OCI-LY7 (cell line): ENCODE measurements at regions not wholly inside any gene's neighbourhood (a gene's known extent, or its start where the extent isn't known, plus 50 kb on each side); places are given as distances from the start of the nearest gene placed in this dataset.

Experiments used
- BruUV-seq: library from RNA; stranded (reverse); fragments of 400-500 nt; replicated peaks from 2 replicates; lab custom pipeline; 2021; lab: Mats Ljungman, UMichigan
- CTCF ChIA-PET: fragments of 300-600 bp; sonication (Branson Sonifier 250); formaldehyde crosslinking; loops from one replicate; lab custom pipeline; 2022; ENCODE audit warnings: antibody characterized with exemption; ENCODE audit not compliant: unreplicated experiment; lab: Charles Lee
- POLR2A ChIA-PET: fragments of 300-600 bp; sonication (Branson Sonifier 250); formaldehyde crosslinking; loops from one replicate; lab custom pipeline; 2022; ENCODE audit warnings: antibody characterized with exemption; lab: Charles Lee
- DNase-seq: peaks from one replicate; pipeline ENCODE4 v3.0.0-alpha.2; 2015; ENCODE audit warnings: low spot score
- H2AFZ ChIP-seq: fragments of 200-600 bp; sonication (generic), shearing (Covaris generic); 2 replicates; pipeline ENCODE4 v1.6.1; 2014; ENCODE audit warnings: mild to moderate bottlenecking, antibody characterized with exemption, low read length, moderate library complexity
- H3K27ac ChIP-seq: fragments of 200-600 bp; sonication (generic); 2 replicates; pipeline ENCODE4 v1.5.1; 2014; ENCODE audit warnings: mixed run types, low read depth, mild to moderate bottlenecking, moderate library complexity, low read length, inconsistent platforms; ENCODE audit not compliant: poor library complexity, severe bottlenecking
- H3K36me3 ChIP-seq: fragments of 200-600 bp; sonication (generic); 2 replicates; pipeline ENCODE4 v1.6.1; 2014; ENCODE audit warnings: mild to moderate bottlenecking, antibody characterized with exemption, low read length, moderate library complexity, mixed read lengths; ENCODE audit not compliant: insufficient read depth
- H3K4me1 ChIP-seq: fragments of 200-600 bp; sonication (generic); 2 replicates; pipeline ENCODE4 v1.5.1; 2014; ENCODE audit warnings: mild to moderate bottlenecking, low read length; ENCODE audit not compliant: insufficient read depth, poor library complexity, severe bottlenecking
- H3K4me2 ChIP-seq: fragments of 200-600 bp; sonication (generic); 2 replicates; pipeline ENCODE4 v1.6.1; 2014; ENCODE audit warnings: mild to moderate bottlenecking, low read length
- H3K4me3 ChIP-seq: fragments of 200-600 bp; sonication (generic); 2 replicates; pipeline ENCODE4 v1.5.1; 2014; ENCODE audit warnings: mild to moderate bottlenecking, low read depth, low read length; ENCODE audit not compliant: poor library complexity, severe bottlenecking
- H3K79me2 ChIP-seq: fragments of 200-600 bp; sonication (generic); 2 replicates; pipeline ENCODE4 v1.6.1; 2016; ENCODE audit warnings: low read depth, mild to moderate bottlenecking, low read length, moderate library complexity, mixed read lengths; ENCODE audit not compliant: insufficient read depth
- H3K9me2 ChIP-seq: fragments of 200-600 bp; sonication (generic); 2 replicates; pipeline ENCODE4 v1.6.1; 2016; ENCODE audit warnings: mild to moderate bottlenecking, low read length, mixed read lengths; ENCODE audit not compliant: insufficient read depth
- H3K9me3 ChIP-seq: fragments of 200-600 bp; sonication (generic); 2 replicates; pipeline ENCODE4 v1.6.1; 2014; ENCODE audit warnings: mild to moderate bottlenecking, mixed run types, low read length, mixed read lengths
- H4K20me1 ChIP-seq: fragments of 200-600 bp; sonication (generic); 2 replicates; pipeline ENCODE4 v1.6.1; 2014; ENCODE audit warnings: mild to moderate bottlenecking, antibody characterized with exemption, low read length, moderate library complexity, mixed read lengths; ENCODE audit not compliant: insufficient read depth
- CTCF ChIP-seq: fragments of 200-600 bp; sonication (generic); conservative IDR thresholded peaks from 2 replicates; pipeline ENCODE4 v1.5.1; 2014; ENCODE audit warnings: mild to moderate bottlenecking, antibody characterized with exemption, low read length, moderate library complexity, mixed read lengths
- EZH2phosphoT487 ChIP-seq: fragments of 200-600 bp; sonication (generic); IDR thresholded peaks from 2 replicates; pipeline ENCODE4 v1.6.1; 2018; ENCODE audit warnings: low read depth, borderline replicate concordance, mild to moderate bottlenecking, mixed run types, antibody characterized with exemption, low read length, moderate library complexity, mixed read lengths
- intact Hi-C: fragments of 100-400 bp; cut with micrococcal nuclease; formaldehyde crosslinking; loops from one replicate; pipeline ENCODE4 v1.10.0; 2022; ENCODE audit not compliant: unreplicated experiment

DNA sequence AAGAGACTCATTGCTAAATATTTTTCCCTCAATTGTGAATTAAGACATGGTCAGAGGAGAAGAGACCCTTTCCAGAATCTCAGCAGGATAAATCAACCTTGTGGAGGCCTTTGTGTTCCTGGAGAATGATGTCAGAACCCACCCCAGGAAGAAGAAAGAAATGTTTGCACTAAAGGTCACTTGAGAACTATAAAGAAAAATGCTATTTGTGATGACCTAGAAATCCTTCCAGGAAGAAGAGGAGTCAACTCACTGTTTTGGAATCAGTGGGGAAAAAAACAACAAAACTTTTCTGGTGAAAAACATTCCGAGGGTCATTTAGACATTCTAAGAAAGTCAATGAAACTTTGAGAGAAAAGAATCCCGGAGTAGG lies 129.1 kb upstream of the ANKRD1 start:
- no peak for TF ChIP-seq CTCF
- TF ChIP-seq EZH2phosphoT487, result no peak
- no peaks in the 10 kb centered on the region for H3K79me2 ChIP-seq

DNA sequence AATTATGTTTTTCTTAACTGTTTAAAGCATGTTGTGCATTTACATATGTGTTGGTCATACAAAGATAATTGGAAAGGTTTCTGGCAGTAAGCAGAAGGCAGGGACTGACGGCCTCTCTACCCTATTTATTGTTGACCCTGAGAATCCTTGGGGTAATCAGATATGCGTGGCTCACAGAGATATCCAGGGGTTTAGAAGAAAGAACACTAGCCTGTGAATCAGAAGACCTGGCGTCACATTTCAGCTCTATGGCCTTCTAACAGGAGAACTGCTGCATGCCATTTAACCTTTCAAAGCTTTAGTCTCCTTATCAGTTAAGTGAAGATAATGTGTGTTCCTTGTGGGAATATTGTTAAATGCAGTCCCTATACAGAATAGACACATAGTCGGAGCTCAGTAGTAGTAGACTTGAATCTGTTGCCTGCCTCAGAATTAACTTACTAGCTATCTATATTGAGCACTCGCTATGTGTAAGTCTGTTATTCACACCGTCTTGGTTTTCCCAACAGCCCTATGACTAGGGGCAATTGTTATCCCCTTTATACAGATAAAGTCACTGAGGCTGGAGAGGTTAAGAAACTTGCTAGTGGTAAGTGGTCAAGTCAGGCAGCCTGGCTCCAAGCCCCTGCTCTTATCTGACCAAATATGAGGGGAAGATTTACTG lies 129.6 kb upstream of the ANKRD1 start:
- Histone ChIP-seq H4K20me1 (no peaks in the 10 kb centered on the region), H3K27ac (no peak overlapping the region), H3K9me3 (no peaks in the 10 kb centered on the region), H3K4me3 (no peak overlapping the region), H2AFZ (no peak overlapping the region), H3K36me3 (no peaks in the 10 kb centered on the region), H3K4me1 (no peaks in the 10 kb centered on the region), H3K9me2 (no peaks in the 10 kb centered on the region), H3K79me2 (no peaks in the 10 kb centered on the region), H3K4me2 (no peak overlapping the region)
- intact Hi-C loops, result no loop called here
- TF ChIP-seq EZH2phosphoT487 (no peak), CTCF (no peak)
- ChIA-PET POLR2A (interaction anchor here (0.7 kb wide), 1 partner anchor 89 kb away, joined by 3 read pairs; no protein-coding TSS in a partner anchor), CTCF (no interaction called here)
- no TSS peak for BruUV-seq
- no peak for DNase-seq

More for the DNA sequence above, 129.1 kb upstream of the ANKRD1 start:
- Histone ChIP-seq H3K4me1 (no peaks in the 10 kb centered on the region), H3K27ac (no peak overlapping the region), H3K9me3 (no peaks in the 10 kb centered on the region), H3K4me3 (no peak overlapping the region), H2AFZ (no peak overlapping the region), H3K9me2 (no peaks in the 10 kb centered on the region), H3K36me3 (no peaks in the 10 kb centered on the region), H4K20me1 (no peaks in the 10 kb centered on the region), H3K4me2 (no peak overlapping the region)
- POLR2A ChIA-PET, result interaction anchor here (0.5 kb wide), 1 partner anchor 361 kb away, joined by 3 read pairs; no protein-coding TSS in a partner anchor
- intact Hi-C loops, result no loop called here
- no TSS peak for BruUV-seq
- DNase-seq, result no peak
- CTCF ChIA-PET, result no interaction called here

GRCh38 chr10:91051829-91052228 lies 130.9 kb upstream of the ANKRD1 start:
- H3K9me3 ChIP-seq, result no peaks in the 10 kb centered on the region
- no TSS peak for BruUV-seq
- H3K4me3 ChIP-seq, result no peak overlapping the region
- no peaks in the 10 kb centered on the region for H3K9me2 ChIP-seq
- no peaks in the 10 kb centered on the region for H4K20me1 ChIP-seq
- DNase-seq, result no peak
- no peak overlapping the region for H3K4me2 ChIP-seq
- CTCF ChIA-PET, result no interaction called here
- intact Hi-C loops, result no loop called here
- H3K27ac ChIP-seq, result no peak overlapping the region
- no peaks in the 10 kb centered on the region for H3K79me2 ChIP-seq
- POLR2A ChIA-PET, result no interaction called here
- H3K36me3 ChIP-seq, result no peaks in the 10 kb centered on the region
- no peak for TF ChIP-seq EZH2phosphoT487
- TF ChIP-seq CTCF, result no peak
- H2AFZ ChIP-seq, result no peak overlapping the region
- H3K4me1 ChIP-seq, result no peaks in the 10 kb centered on the region
